Neural progenitor cell (in vitro differentiated cells): ENCODE measurements at regions not wholly inside any gene's neighbourhood (a gene's known extent, or its start where the extent isn't known, plus 50 kb on each side); places are given as distances from the start of the nearest gene placed in this dataset.

Experiments
- DNase-seq: peaks from one replicate; pipeline ENCODE4 v3.0.0-alpha.2; 2016; ENCODE audit warnings: low spot score
- H2AFZ ChIP-seq: fragments of 200-600 bp; sonication (generic); replicated peaks from 2 replicates; pipeline ENCODE4 v1.6.1; 2016; ENCODE audit warnings: antibody characterized with exemption
- H3F3A ChIP-seq: fragments of 200-600 bp; sonication (generic); 2 replicates; pipeline ENCODE4 v1.6.1; 2016; ENCODE audit warnings: antibody characterized with exemption, low read depth
- H3K27ac ChIP-seq: fragments of 200-600 bp; sonication (generic); 2 replicates; pipeline ENCODE4 v1.5.1; 2016; ENCODE audit warnings: mild to moderate bottlenecking
- H3K27me3 ChIP-seq: fragments of 200-600 bp; sonication (generic); 2 replicates; pipeline ENCODE4 v1.6.1; 2016; ENCODE audit warnings: mild to moderate bottlenecking, moderate library complexity
- H3K36me3 ChIP-seq: fragments of 200-600 bp; sonication (generic); 2 replicates; pipeline ENCODE4 v1.5.1; 2016
- H3K4me1 ChIP-seq: fragments of 200-600 bp; sonication (generic); 2 replicates; pipeline ENCODE4 v1.6.1; 2016; ENCODE audit warnings: mixed run types
- H3K4me2 ChIP-seq: fragments of 200-600 bp; sonication (generic); 2 replicates; pipeline ENCODE4 v1.6.1; 2016
- H3K4me3 ChIP-seq: fragments of 200-600 bp; sonication (generic); 2 replicates; pipeline ENCODE4 v1.5.1; 2016
- H3K79me2 ChIP-seq: fragments of 200-600 bp; sonication (generic); 2 replicates; pipeline ENCODE4 v1.6.1; 2016; ENCODE audit warnings: low read depth
- H3K9ac ChIP-seq: fragments of 200-600 bp; sonication (generic); 2 replicates; pipeline ENCODE4 v1.6.1; 2016
- H3K9me3 ChIP-seq: fragments of 200-600 bp; sonication (generic); 2 replicates; pipeline ENCODE4 v1.5.1; 2016; ENCODE audit warnings: low read depth
- H4K20me1 ChIP-seq: fragments of 200-600 bp; sonication (generic); 2 replicates; pipeline ENCODE4 v1.6.1; 2016; ENCODE audit warnings: low read depth
- H3K27ac Mint-ChIP-seq: 3 replicates; pipeline ENCODE4 v1.8.0; 2021; ENCODE audit warnings: mixed read lengths
- H3K27me3 Mint-ChIP-seq: 2 replicates; pipeline ENCODE4 v1.8.0; 2022; ENCODE audit warnings: low read depth, mild to moderate bottlenecking, inconsistent platforms, moderate library complexity, mixed read lengths; ENCODE audit not compliant: insufficient read depth
- H3K36me3 Mint-ChIP-seq: 3 replicates; pipeline ENCODE4 v1.8.0; 2021; ENCODE audit warnings: mixed read lengths
- H3K4me1 Mint-ChIP-seq: 3 replicates; pipeline ENCODE4 v1.8.0; 2021; ENCODE audit warnings: mixed read lengths
- H3K4me3 Mint-ChIP-seq: 3 replicates; pipeline ENCODE4 v1.8.0; 2021; ENCODE audit warnings: mild to moderate bottlenecking, moderate library complexity, mixed read lengths
- H3K9me3 Mint-ChIP-seq: 3 replicates; pipeline ENCODE4 v1.8.0; 2020; ENCODE audit warnings: mixed read lengths
- CTCF ChIP-seq: fragments of 200-600 bp; sonication (generic); IDR thresholded peaks from 2 replicates; pipeline ENCODE4 v1.5.1; 2017; ENCODE audit warnings: antibody characterized with exemption, mild to moderate bottlenecking
- EZH2 ChIP-seq: fragments of 200-600 bp; sonication (generic); IDR thresholded peaks from 2 replicates; pipeline ENCODE4 v1.6.1; 2017; ENCODE audit warnings: antibody characterized with exemption, mild to moderate bottlenecking, moderate library complexity
- EZH2phosphoT487 ChIP-seq: fragments of 200-600 bp; sonication (generic); IDR thresholded peaks from 2 replicates; pipeline ENCODE4 v1.6.1; 2017; ENCODE audit warnings: antibody characterized with exemption

GRCh38 chr10:83835945-83836745 is 303.2 kb upstream of the GHITM start:
- Mint-ChIP-seq H3K4me3 (no peak overlapping the region), H3K36me3 (no peaks in the 10 kb centered on the region), H3K9me3 (no peaks in the 10 kb centered on the region), H3K4me1 (no peaks in the 10 kb centered on the region), H3K27me3 (no peaks in the 10 kb centered on the region), H3K27ac (no peak overlapping the region)
- Histone ChIP-seq H3K27me3 (no peaks in the 10 kb centered on the region), H3K4me2 (no peak overlapping the region), H3K4me1 (no peaks in the 10 kb centered on the region), H3K9ac (no peak overlapping the region), H3K9me3 (no peaks in the 10 kb centered on the region), H3K79me2 (no peaks in the 10 kb centered on the region), H3K4me3 (no peak overlapping the region), H2AFZ (no peak overlapping the region), H3K27ac (no peak overlapping the region), H4K20me1 (no peaks in the 10 kb centered on the region), H3K36me3 (no peaks in the 10 kb centered on the region), H3F3A (no peaks in the 10 kb centered on the region)
- TF ChIP-seq CTCF = no peak
- no peak for DNase-seq

- no peak overlapping the region for H3K27ac Mint-ChIP-seq
- H3K36me3 ChIP-seq = no peaks in the 10 kb centered on the region
- no peaks in the 10 kb centered on the region for H3K79me2 ChIP-seq
- H3K4me3 Mint-ChIP-seq = no peak overlapping the region
- no peak for DNase-seq
- H3K9me3 ChIP-seq = no peaks in the 10 kb centered on the region
- H3K4me1 Mint-ChIP-seq = no peaks in the 10 kb centered on the region
- peaks cover 3% of the 10 kb centered on the region for H3K27me3 Mint-ChIP-seq
- H3K9me3 Mint-ChIP-seq = no peaks in the 10 kb centered on the region
- no peak overlapping the region for H3K4me2 ChIP-seq
- no peak overlapping the region for H2AFZ ChIP-seq
- H3K27me3 ChIP-seq = no peaks in the 10 kb centered on the region
- H3K4me3 ChIP-seq = no peak overlapping the region
- no peaks in the 10 kb centered on the region for H4K20me1 ChIP-seq
- TF ChIP-seq EZH2phosphoT487 (no peak), EZH2 (no peak), CTCF (no peak)
- H3K27ac ChIP-seq = no peak overlapping the region
- H3K9ac ChIP-seq = no peak overlapping the region
- no peaks in the 10 kb centered on the region for H3K4me1 ChIP-seq
- no peaks in the 10 kb centered on the region for H3K36me3 Mint-ChIP-seq
- no peaks in the 10 kb centered on the region for H3F3A ChIP-seq
Measured at GRCh38 chr10:83848677-83849076, 290.6 kb upstream of the GHITM start.

- no peaks in the 10 kb centered on the region for H3K79me2 ChIP-seq
- H3F3A ChIP-seq = no peaks in the 10 kb centered on the region
- no peak overlapping the region for H3K9ac ChIP-seq
- H4K20me1 ChIP-seq = no peaks in the 10 kb centered on the region
- H3K4me3 ChIP-seq = no peak overlapping the region
- Mint-ChIP-seq H3K4me1 (no peaks in the 10 kb centered on the region), H3K36me3 (no peaks in the 10 kb centered on the region), H3K27me3 (peaks cover 3% of the 10 kb centered on the region), H3K4me3 (no peak overlapping the region), H3K9me3 (no peaks in the 10 kb centered on the region), H3K27ac (no peak overlapping the region)
- DNase-seq = no peak
- H2AFZ ChIP-seq = no peak overlapping the region
- no peaks in the 10 kb centered on the region for H3K9me3 ChIP-seq
- no peak for TF ChIP-seq CTCF
- TF ChIP-seq EZH2phosphoT487 = no peak
- TF ChIP-seq EZH2 = no peak
- H3K36me3 ChIP-seq = no peaks in the 10 kb centered on the region
- H3K27me3 ChIP-seq = no peaks in the 10 kb centered on the region
- no peak overlapping the region for H3K27ac ChIP-seq
- H3K4me1 ChIP-seq = no peaks in the 10 kb centered on the region
- no peak overlapping the region for H3K4me2 ChIP-seq
Measured at GRCh38 chr10:83849150-83849549, 290.2 kb upstream of the GHITM start.
